Upper lobe of left lung (tissue), 4 donors: ENCODE measurements at regions not wholly inside any gene's neighbourhood (a gene's known extent, or its start where the extent isn't known, plus 50 kb on each side); places are given as distances from the start of the nearest gene placed in this dataset.

Source experiments
- CTCF ChIP-seq, 6 experiments: fragments of 450-650 bp in 4 of 6; fragments of 200-600 bp in 2 of 6; sonication (generic) in 2 of 6; IDR thresholded peaks; one replicate each; pipeline ENCODE4 v1.5.1; 2016 to 2019; ENCODE audit warnings: antibody characterized with exemption in 6 of 6
- EP300 ChIP-seq, 4 donors: sonication (generic); formaldehyde crosslinking; IDR thresholded peaks; one replicate each; pipeline ENCODE4 v1.5.1; 2017; ENCODE audit warnings: antibody characterized with exemption in 4 of 4, control low read depth in 2 of 4
- POLR2A ChIP-seq, 4 donors: fragments of 450-650 bp; IDR thresholded peaks; one replicate each; pipeline ENCODE4 v1.5.1; 2016 to 2017; ENCODE audit warnings: antibody characterized with exemption in 4 of 4, mild to moderate bottlenecking in 2 of 4
- POLR2AphosphoS5 ChIP-seq, 2 donors: sonication (generic); formaldehyde crosslinking; IDR thresholded peaks; one replicate each; pipeline ENCODE4 v1.5.1; 2017; ENCODE audit warnings: antibody characterized with exemption in 2 of 2

- TF ChIP-seq CTCF (IDR thresholded peaks at IDR 0.05) = no peak
- TF ChIP-seq POLR2A (IDR thresholded peaks at IDR 0.05) = no peak
- no peak for TF ChIP-seq POLR2AphosphoS5 (IDR thresholded peaks at IDR 0.05)
- no peak for TF ChIP-seq EP300 (IDR thresholded peaks at IDR 0.05)
Observed at GRCh38 chr13:74820809-74821208, 661.2 kb downstream of the TBC1D4 start.
